ENCODE measurements at regions not wholly inside any gene's neighbourhood (a gene's known extent, or its start where the extent isn't known, plus 50 kb on each side); places are given as distances from the start of the nearest gene placed in this dataset.
"Not testable (repeated sequence)": the region's sequence is repeated elsewhere in the genome, so short reads cannot be mapped to it uniquely, and the experiment has no call there.

DNA sequence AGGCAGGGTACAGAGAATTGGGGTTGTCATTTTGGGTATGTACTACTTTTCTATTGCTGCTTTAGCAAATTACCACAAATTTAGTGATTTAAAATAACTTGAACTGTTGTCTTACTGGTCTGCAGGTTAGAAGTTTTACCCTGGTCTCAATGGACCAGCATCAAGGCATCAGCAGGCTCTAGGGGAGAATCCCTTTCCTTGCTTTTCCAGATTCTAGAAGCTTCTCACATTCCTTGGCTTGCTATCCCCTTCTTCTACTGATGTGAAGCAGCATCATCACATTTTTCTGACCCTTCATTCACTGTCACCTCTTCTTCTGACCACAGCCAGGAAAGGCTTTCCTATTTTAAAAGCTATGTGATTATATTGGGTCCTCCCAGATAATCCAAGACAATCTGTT lies 237.8 kb upstream of the RBMS1 start:
- ATAC-seq, result no peak

- no peak for ATAC-seq
These were observed 238.2 kb upstream of the RBMS1 start for GRCh38 chr2:160731856-160732255.

- ATAC-seq, result no peak
These were observed 242.1 kb upstream of the RBMS1 start for GRCh38 chr2:160735696-160736095.

DNA sequence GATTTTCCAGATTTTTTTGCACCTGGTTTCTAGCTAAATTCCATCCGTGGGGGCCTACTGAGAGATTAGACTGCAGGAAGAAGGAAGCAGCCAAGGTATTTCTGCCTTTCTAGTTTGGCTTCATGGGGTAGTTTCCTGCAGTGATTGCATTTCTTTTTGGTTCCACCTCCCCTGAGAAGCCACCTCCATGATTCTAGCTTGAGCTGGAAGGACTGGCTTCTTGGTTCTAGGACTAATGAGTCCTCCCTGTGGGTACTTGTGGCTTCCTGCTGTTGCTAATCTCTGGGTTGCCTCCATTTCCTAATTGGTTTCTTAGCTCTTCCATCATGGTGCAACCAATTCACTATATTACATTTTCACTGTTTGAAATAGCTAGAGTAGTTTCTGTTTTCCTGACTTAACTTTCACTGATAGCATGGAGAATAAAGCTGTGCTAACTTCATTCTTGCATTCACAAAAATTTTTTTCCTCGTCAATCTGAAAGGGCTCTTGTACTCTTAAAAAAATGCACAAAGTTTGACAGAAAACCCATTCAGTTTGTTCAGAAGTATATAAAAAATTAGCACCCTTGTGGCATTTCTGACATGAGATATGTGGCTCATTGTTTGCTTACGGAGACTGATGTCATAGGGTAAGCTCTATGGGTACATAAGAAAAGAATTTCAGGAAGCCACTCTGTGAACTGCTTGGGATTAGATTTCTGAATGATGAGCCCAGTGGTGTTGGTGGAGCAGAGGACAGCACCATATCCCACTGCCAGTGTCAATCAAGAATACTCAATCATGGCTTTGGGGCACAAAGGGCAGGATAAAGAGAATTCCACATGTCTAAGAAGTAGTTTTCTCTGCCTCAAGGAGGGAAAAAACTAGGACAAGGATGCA lies 242.8 kb upstream of the RBMS1 start:
- ATAC-seq, result no peak

GRCh38 chr2:160737247-160737646 lies 243.6 kb upstream of the RBMS1 start:
- ATAC-seq, result no peak

DNA sequence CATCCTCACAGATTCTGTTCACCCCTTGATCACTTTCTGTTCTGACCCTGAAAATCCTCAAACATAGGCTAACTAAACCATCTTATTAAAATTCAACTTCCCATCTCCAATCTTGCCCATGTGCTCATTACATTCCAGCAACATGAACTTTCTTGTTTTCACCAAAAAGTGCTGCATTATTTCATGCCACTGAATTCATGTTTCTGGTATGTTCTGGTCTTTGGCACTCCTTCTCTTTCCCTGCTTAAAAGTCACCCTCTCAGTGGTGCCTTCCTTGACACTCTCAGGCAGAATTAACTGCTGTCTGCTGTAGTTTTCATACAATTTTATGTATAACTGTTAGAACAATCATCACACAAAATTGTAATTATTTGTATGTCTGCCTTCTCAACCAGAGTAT lies 247.7 kb upstream of the RBMS1 start:
- no peak for ATAC-seq

DNA sequence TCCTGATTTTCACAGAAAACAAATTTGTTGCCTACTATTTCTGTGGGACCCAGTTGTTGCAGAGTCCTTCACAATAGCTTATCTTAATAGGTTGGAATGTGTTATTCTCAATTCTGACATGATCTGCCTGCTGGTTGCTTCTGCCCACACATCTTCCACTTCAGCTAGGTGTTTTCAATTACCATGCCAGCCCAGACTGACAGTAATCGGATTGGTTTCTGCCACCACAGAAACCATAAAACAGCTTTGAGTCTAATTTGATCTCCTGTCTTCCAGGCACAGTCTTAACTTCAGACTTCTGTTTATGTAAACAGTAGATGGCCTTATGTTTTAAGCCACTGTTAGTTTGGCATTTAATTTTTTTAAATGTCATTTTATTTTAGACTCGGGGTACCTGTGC lies 248.2 kb upstream of the RBMS1 start:
- no peak for ATAC-seq

DNA sequence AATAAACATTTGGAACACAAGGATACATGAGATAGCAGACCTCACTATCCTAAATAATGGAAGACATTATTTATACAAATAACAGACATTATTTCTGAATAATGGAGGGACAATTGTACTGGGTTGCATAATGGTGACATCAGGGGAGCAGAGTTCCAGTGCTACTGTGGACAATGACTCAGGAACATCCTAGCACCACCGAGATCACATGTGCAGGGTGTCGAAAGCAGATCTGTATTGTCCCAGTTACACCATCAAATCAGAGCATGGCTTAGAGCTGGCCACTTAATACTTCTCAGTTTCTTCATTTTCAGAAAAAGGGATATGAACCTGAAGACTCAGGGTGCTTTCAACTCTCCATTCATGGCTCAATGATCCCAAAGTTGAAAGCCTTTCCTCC lies 249.1 kb upstream of the RBMS1 start:
- no peak for ATAC-seq

DNA sequence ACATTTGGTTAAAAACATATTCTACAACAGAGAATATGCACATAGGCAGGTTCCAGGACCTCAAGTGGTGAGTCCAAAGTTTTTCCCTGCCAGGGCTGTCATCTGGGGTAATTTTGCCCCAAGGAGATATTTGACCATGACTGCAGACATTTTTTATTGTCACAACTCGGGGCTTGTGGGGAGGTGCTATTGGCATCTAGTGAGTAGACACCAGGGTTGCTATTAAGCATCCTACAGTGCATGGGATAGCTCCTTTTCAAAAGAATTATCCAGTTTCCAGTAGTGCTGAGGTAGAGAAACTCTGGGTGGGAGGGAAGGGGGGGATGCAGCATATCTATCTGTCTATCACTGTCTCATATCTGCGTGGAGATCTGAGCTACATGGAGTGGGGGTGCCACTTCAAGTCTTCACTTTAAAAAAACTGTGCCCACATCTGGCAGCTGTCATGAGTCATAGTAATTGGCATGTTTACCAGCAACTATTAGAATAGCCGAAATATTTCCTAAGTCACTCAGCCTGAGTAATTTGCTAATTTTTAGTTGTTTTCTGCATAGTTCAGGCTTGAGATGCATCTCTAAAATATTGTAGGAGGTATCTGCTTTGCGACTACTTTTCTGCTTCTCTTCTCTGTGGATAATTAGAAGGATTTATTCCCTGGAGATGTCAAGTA lies 254.0 kb upstream of the RBMS1 start:
- ATAC-seq, result no peak

DNA sequence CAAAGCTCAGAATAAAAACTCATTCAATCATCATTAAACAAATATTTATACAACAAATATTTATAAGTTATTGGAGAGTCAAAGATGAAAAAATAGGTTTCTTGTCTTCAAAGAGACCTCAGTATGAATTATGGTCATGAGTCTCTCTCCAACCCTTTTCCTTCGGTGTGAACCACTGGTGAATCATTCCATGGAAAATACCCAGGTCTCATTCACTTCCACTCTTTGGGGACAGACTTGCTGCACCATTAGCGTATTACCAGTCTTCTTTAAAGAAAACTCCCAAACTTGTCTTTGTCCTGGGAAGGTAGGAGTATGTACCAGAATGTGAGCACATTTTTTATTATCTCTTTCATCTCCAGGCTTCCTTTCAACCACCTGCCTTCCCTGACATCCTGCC lies 257.4 kb upstream of the RBMS1 start:
- ATAC-seq, result no peak

DNA sequence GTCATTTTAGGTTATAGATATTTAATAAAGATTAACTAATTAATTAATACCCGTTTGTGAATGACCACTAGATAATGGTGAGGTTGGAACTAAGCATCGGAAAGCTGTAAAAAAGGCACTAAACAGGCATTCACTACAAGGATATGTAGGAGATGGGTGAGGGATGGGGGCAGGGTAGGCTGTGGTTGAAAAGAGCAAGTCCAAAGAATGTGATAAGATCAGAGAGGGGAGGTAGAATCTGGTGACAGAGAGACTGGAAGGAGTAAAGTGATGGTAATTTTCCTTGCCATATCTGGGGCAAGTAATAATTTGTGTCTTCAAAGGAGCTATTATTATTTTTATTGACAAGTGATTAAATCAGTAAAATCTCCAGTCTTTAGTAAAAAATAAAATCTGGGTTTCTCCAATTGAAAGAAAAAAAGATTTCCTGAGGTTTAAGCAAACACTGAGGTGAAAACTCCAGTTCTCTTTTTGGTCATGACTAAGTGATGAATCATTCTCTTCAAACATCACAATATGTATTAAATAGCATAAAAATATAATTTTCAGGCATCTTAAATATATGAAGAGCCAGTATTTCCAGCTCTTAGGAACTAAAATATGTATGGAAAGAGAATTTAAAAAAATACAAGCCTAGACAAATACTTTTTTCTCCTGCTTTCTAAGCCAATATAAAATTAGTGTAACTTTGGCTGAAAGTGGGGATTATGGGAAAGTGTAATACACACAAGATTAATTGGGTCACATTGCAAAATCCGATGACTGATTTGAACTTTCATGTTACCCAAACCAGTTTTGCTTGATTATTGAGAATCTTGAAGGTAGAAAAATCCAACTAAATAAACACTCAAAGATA lies 259.1 kb upstream of the RBMS1 start:
- ATAC-seq, result no peak

DNA sequence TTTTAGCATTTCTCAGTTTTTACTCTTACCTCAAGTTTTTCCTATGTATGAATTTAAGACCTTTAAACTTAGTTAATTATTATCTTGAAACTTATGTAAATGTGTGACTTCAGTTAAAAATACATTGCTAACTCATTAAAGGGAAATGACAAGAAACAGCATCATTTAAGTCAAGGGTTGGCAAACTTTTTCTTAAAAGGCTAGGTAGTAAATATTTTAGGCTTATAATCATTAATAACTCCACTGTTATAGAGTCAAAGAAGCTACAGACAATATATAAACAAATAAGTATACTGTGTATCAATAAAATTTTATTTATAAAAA lies 259.7 kb upstream of the RBMS1 start:
- no peak for ATAC-seq

GRCh38 chr2:160753960-160754359 lies 260.4 kb upstream of the RBMS1 start:
- no peak for ATAC-seq

- ATAC-seq, result no peak
These were observed 262.9 kb upstream of the RBMS1 start for GRCh38 chr2:160756481-160756880.

GRCh38 chr2:160762493-160763128 lies 269.0 kb upstream of the RBMS1 start:
- not testable (repeated sequence) for ATAC-seq

GRCh38 chr2:160783474-160783873 lies 289.9 kb upstream of the RBMS1 start:
- ATAC-seq, result no peak

- no peak for ATAC-seq
These were observed 290.4 kb upstream of the RBMS1 start for GRCh38 chr2:160784034-160784433.

GRCh38 chr2:160790738-160791137 lies 297.1 kb upstream of the RBMS1 start:
- no peak for ATAC-seq

GRCh38 chr2:160791884-160792283 lies 298.3 kb upstream of the RBMS1 start:
- no peak for ATAC-seq

DNA sequence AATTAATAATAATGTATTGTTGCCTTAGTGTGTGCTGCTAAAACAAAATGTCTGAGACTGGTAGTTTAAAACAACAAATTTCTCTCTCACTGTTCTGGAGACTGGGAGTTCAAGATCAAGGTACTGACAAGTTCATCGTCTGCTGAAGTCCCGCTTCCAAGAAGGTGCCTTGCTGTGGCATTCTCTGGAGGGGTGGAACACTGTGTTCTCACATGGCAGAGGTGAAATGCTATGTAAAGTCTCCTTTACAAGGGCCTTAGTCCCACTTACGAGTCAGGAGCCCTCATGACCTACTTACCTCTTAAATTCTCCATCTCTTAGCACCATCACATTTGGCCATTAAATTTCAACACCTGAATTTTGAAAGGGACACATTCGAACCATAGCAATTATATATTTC lies 299.2 kb upstream of the RBMS1 start:
- ATAC-seq, result no peak

- no peak for ATAC-seq
These were observed 301.3 kb upstream of the RBMS1 start for GRCh38 chr2:160794926-160795325.

GRCh38 chr2:160803881-160804280 lies 310.3 kb upstream of the RBMS1 start:
- no peak for ATAC-seq

DNA sequence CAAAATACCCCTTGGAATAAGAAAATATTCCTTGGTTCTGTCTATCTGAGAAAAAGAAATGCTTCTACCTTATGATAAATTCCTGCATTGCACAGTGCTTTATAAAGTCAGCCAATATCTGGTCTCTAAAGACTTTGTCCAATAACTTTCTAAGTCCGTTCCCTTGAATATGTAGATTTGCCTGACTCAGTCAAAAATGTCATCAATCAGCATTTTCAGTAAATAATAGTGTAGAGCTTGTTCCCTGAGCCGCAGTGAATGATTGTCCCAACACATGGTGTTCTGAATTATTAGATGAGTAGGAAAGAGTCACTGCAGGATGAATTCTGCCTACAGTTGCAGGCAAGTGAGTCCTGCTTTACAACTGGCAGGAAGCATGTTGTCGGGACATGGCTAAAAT lies 316.8 kb upstream of the RBMS1 start:
- ATAC-seq, result no peak
